ENCODE measurements at regions not wholly inside any gene's neighbourhood (a gene's known extent, or its start where the extent isn't known, plus 50 kb on each side); places are given as distances from the start of the nearest gene placed in this dataset.
"Not testable (repeated sequence)": the region's sequence is repeated elsewhere in the genome, so short reads cannot be mapped to it uniquely, and the experiment has no call there.

GRCh38 chr14:82805892-82806825, 1272.5 kb upstream of the SEL1L start:
- no peak overlapping the region for H3K4me3 ChIP-seq (replicated peaks; ENCODE audit: low read depth, low read length)
- no peak for TF ChIP-seq CTCF (IDR thresholded peaks at IDR 0.05; ENCODE audit: insufficient read depth, low read length, poor library complexity, severe bottlenecking)
- no peaks in the 10 kb centered on the region for H3K27me3 ChIP-seq (replicated peaks; ENCODE audit: control insufficient read depth, insufficient read depth, low read length)
- no peaks in the 10 kb centered on the region for H3K36me3 ChIP-seq (ENCODE audit: control insufficient read depth, insufficient read depth, low read length)
- DNase-seq (ENCODE audit: extremely low read depth, insufficient read length), result no peak

- H3K4me3 ChIP-seq (replicated peaks; ENCODE audit: low read depth, low read length), result no peak overlapping the region
- DNase-seq (ENCODE audit: extremely low read depth, insufficient read length), result no peak
- TF ChIP-seq CTCF (IDR thresholded peaks at IDR 0.05; ENCODE audit: insufficient read depth, low read length, poor library complexity, severe bottlenecking), result no peak
Measured at GRCh38 chr14:82811246-82811645, 1277.6 kb upstream of the SEL1L start.

GRCh38 chr14:82814339-82814738, 1280.7 kb upstream of the SEL1L start:
- DNase-seq (ENCODE audit: extremely low read depth, insufficient read length); H3K27me3 ChIP-seq (replicated peaks; ENCODE audit: control insufficient read depth, insufficient read depth, low read length); H3K4me3 ChIP-seq (replicated peaks; ENCODE audit: low read depth, low read length); H3K36me3 ChIP-seq (ENCODE audit: control insufficient read depth, insufficient read depth, low read length): not testable (repeated sequence)

More at GRCh38 chr14:82811246-82811645, 1277.6 kb upstream of the SEL1L start:
- no peaks in the 10 kb centered on the region for H3K27me3 ChIP-seq (replicated peaks; ENCODE audit: control insufficient read depth, insufficient read depth, low read length)
- H3K36me3 ChIP-seq (ENCODE audit: control insufficient read depth, insufficient read depth, low read length), result no peaks in the 10 kb centered on the region

- no peaks in the 10 kb centered on the region for H3K36me3 ChIP-seq (ENCODE audit: control insufficient read depth, insufficient read depth, low read length)
- H3K4me3 ChIP-seq (replicated peaks; ENCODE audit: low read depth, low read length), result no peak overlapping the region
- DNase-seq (ENCODE audit: extremely low read depth, insufficient read length), result no peak
- TF ChIP-seq CTCF (IDR thresholded peaks at IDR 0.05; ENCODE audit: insufficient read depth, low read length, poor library complexity, severe bottlenecking), result no peak
- no peaks in the 10 kb centered on the region for H3K27me3 ChIP-seq (replicated peaks; ENCODE audit: control insufficient read depth, insufficient read depth, low read length)
Measured at GRCh38 chr14:82830596-82830995, 1296.9 kb upstream of the SEL1L start.

GRCh38 chr14:82836256-82836950, 1302.8 kb upstream of the SEL1L start:
- no peaks in the 10 kb centered on the region for H3K36me3 ChIP-seq (ENCODE audit: control insufficient read depth, insufficient read depth, low read length)
- no peak for TF ChIP-seq CTCF (IDR thresholded peaks at IDR 0.05; ENCODE audit: insufficient read depth, low read length, poor library complexity, severe bottlenecking)

GRCh38 chr14:82837611-82838140, 1304.0 kb upstream of the SEL1L start:
- TF ChIP-seq CTCF (IDR thresholded peaks at IDR 0.05; ENCODE audit: insufficient read depth, low read length, poor library complexity, severe bottlenecking), result no peak
- DNase-seq (ENCODE audit: extremely low read depth, insufficient read length), result no peak
- Histone ChIP-seq H3K36me3 (ENCODE audit: control insufficient read depth, insufficient read depth, low read length) (no peaks in the 10 kb centered on the region), H3K27me3 (replicated peaks; ENCODE audit: control insufficient read depth, insufficient read depth, low read length) (no peaks in the 10 kb centered on the region), H3K4me3 (replicated peaks; ENCODE audit: low read depth, low read length) (no peak overlapping the region)

More at GRCh38 chr14:82836256-82836950, 1302.8 kb upstream of the SEL1L start:
- Histone ChIP-seq H3K4me3 (replicated peaks; ENCODE audit: low read depth, low read length) (no peak overlapping the region), H3K27me3 (replicated peaks; ENCODE audit: control insufficient read depth, insufficient read depth, low read length) (no peaks in the 10 kb centered on the region)
- DNase-seq (ENCODE audit: extremely low read depth, insufficient read length), result no peak
